GM19463 (cell line): ENCODE measurements at regions not wholly inside any gene's neighbourhood (a gene's known extent, or its start where the extent isn't known, plus 50 kb on each side); places are given as distances from the start of the nearest gene placed in this dataset.

ENCODE experiments used
- ATAC-seq: cut with Tn5 transposase; IDR thresholded peaks from one replicate; pipeline ENCODE4 v1.9.1; 2021; ENCODE audit warnings: mild to moderate bottlenecking, moderate library complexity; ENCODE audit not compliant: unreplicated experiment

DNA sequence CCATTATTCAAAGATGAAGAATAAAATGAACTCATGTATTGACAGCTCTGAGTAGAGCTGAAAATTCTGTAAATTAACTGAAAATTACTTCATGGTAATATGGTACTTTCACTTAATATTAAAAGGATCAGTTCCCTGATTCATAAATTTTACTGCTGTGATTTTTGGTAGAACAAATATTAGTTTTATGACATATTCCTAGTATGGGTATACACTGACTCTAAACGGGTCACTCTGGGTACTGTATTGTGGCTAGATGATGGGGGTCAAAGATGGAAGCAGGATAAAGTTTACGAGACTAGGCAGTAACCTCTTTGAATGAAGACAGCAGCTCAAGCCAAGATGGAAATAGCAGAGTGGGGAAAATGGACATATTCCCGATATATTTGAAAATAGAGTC lies 135.5 kb downstream of the NUAK1 start:
- no peak for ATAC-seq

DNA sequence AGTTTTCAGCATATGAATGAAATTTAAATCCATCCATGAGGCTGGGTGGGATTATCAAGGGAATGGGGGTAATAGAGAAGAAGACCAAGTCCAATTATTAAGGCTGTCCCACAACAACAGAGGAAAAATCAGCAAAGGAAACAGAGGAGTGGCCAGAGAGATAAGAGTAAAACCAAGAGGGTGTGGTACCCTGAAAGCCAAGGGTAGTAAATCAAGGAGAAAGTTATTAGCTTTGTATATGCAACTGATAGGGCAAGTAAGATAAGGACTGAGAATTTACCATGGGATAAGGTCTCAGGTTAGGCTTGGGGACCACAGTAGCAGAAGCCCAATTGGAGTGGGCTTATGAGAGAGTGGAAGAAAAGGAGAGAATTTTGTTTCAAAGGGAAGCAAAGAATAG lies 134.5 kb downstream of the NUAK1 start:
- ATAC-seq, result no peak

DNA sequence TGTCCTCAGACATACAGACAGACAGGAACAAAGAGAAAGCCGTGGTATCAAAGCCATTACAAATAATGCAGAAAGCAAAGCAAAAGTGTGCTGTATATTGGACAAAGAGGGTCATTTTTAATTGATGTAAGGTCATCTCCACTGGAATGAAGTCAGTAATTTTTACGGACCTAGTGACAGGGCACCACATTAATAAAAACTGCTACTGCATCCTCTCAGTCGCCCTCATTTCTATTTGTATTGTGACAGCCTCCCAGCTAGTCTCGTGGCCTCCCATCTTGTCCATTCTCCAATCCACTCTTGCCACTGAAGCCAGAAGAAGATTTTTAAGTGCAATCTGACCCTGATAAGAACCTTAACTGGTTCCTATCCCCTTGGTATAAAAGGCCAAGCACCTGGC lies 132.4 kb downstream of the NUAK1 start:
- ATAC-seq, result no peak

DNA sequence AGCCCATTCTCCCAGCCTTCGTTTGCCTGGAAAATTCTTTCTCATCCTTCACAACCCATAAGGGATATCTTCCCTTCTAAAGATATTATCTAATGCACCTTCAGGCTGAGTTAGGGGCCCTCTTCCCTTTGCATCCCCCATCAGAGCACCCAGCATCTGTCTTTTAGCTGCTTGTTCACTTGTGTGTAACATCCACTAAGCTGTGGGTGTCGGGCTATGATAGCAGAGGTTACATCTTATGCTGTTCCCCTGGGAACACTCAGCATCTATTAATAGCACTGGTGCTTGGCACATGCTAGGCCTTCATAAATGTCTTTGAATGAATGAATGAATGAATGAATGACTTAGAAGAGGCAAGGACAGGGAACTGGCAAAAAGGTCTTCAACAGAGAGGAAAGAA lies 131.8 kb downstream of the NUAK1 start:
- ATAC-seq, result no peak

DNA sequence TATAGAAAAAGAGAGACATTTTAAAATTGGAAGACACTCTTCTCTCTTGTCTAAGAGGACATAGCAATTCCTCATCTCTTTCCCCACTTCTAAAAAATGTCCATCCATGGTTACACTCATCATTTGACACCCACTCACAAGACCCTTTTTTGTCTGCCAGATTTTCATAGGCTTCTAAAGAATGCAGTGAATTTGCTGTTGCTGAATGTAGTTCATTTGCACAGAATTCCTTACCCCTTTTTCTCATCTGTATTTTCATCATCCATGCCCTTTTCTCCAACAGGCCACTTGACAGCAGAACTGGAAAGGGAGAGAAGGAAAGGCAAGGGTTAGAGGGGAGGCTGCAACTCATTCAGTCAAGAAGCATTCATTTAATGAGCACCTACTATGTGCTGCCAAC lies 128.0 kb downstream of the NUAK1 start:
- ATAC-seq, result no peak
